IPS-NIHi7 (cell line): ENCODE measurements at regions not wholly inside any gene's neighbourhood (a gene's known extent, or its start where the extent isn't known, plus 50 kb on each side); places are given as distances from the start of the nearest gene placed in this dataset.

Experiments
- DNase-seq: peaks from one replicate; pipeline ENCODE4 v3.0.0; 2012; ENCODE audit warnings: mixed read lengths; ENCODE audit errors: extremely low spot score

GRCh38 chr9:23538461-23539003 lies 287.5 kb downstream of the ELAVL2 start:
- DNase-seq: no peak

GRCh38 chr9:23539311-23539710 lies 286.7 kb downstream of the ELAVL2 start:
- DNase-seq: no peak

- DNase-seq: no peak
These were observed 284.1 kb downstream of the ELAVL2 start for GRCh38 chr9:23541976-23542375.

- DNase-seq: no peak
These were observed 283.6 kb downstream of the ELAVL2 start for GRCh38 chr9:23542438-23542837.

- DNase-seq: no peak
These were observed 283.1 kb downstream of the ELAVL2 start for GRCh38 chr9:23542927-23543326.

GRCh38 chr9:23543419-23543818 lies 282.6 kb downstream of the ELAVL2 start:
- DNase-seq: peak; percentile 22

GRCh38 chr9:23545728-23546127 lies 280.3 kb downstream of the ELAVL2 start:
- DNase-seq: no peak

GRCh38 chr9:23551311-23551721 lies 274.7 kb downstream of the ELAVL2 start:
- DNase-seq: no peak

GRCh38 chr9:23551929-23552707 lies 273.9 kb downstream of the ELAVL2 start:
- DNase-seq: no peak

- DNase-seq: no peak
These were observed 273.0 kb downstream of the ELAVL2 start for GRCh38 chr9:23552876-23553601.

- no peak for DNase-seq
These were observed 271.4 kb downstream of the ELAVL2 start for GRCh38 chr9:23554686-23555085.

GRCh38 chr9:23555851-23556250 lies 270.2 kb downstream of the ELAVL2 start:
- peak; percentile 31 for DNase-seq

GRCh38 chr9:23556459-23556858 lies 269.6 kb downstream of the ELAVL2 start:
- no peak for DNase-seq

GRCh38 chr9:23557689-23558088 lies 268.4 kb downstream of the ELAVL2 start:
- no peak for DNase-seq

GRCh38 chr9:23559522-23559921 lies 266.5 kb downstream of the ELAVL2 start:
- no peak for DNase-seq

- no peak for DNase-seq
These were observed 262.5 kb downstream of the ELAVL2 start for GRCh38 chr9:23563517-23563916.

- no peak for DNase-seq
These were observed 258.4 kb downstream of the ELAVL2 start for GRCh38 chr9:23567516-23568165.

GRCh38 chr9:23571414-23572104 lies 254.5 kb downstream of the ELAVL2 start:
- peak; percentile 30 for DNase-seq

GRCh38 chr9:23573800-23574199 lies 252.2 kb downstream of the ELAVL2 start:
- no peak for DNase-seq

- no peak for DNase-seq
These were observed 248.4 kb downstream of the ELAVL2 start for GRCh38 chr9:23577611-23578010.

GRCh38 chr9:23581931-23582330 lies 244.1 kb downstream of the ELAVL2 start:
- DNase-seq: no peak

- no peak for DNase-seq
These were observed 243.2 kb downstream of the ELAVL2 start for GRCh38 chr9:23582836-23583235.
